Liver (tissue), 7 donors: ENCODE measurements at regions not wholly inside any gene's neighbourhood (a gene's known extent, or its start where the extent isn't known, plus 50 kb on each side); places are given as distances from the start of the nearest gene placed in this dataset.

Experiments
- DNase-seq: peaks from one replicate; pipeline ENCODE4 v3.0.0-alpha.2; 2017; ENCODE audit warnings: low spot score
- H3K27ac ChIP-seq, 2 donors: one replicate each; pipeline ENCODE4 v1.7.0; 2013; ENCODE audit warnings: inconsistent platforms in 2 of 2, low read length in 2 of 2, control low read depth in 1 of 2, low read depth in 1 of 2, mild to moderate bottlenecking in 1 of 2
- H3K27me3 ChIP-seq, 4 donors: one replicate each; pipeline versions ENCODE4 v1.6.1 to v1.7.0; 2013; ENCODE audit warnings: low read length in 3 of 4, inconsistent platforms in 1 of 4, mild to moderate bottlenecking in 1 of 4, moderate library complexity in 1 of 4; ENCODE audit not compliant: control insufficient read depth in 4 of 4, insufficient read depth in 4 of 4
- H3K36me3 ChIP-seq, 4 donors: one replicate each; pipeline versions ENCODE4 v1.6.1 to v1.7.0; 2013; ENCODE audit warnings: low read length in 3 of 4, mild to moderate bottlenecking in 3 of 4, low read depth in 1 of 4, moderate library complexity in 1 of 4; ENCODE audit not compliant: control insufficient read depth in 4 of 4, insufficient read depth in 3 of 4
- H3K4me1 ChIP-seq, 4 donors: one replicate each; pipeline versions ENCODE4 v1.6.1 to v1.7.0; 2013; ENCODE audit warnings: low read length in 3 of 4, mild to moderate bottlenecking in 3 of 4, moderate library complexity in 1 of 4; ENCODE audit not compliant: control insufficient read depth in 4 of 4, insufficient read depth in 4 of 4
- H3K4me3 ChIP-seq, 3 donors: one replicate each; pipeline versions ENCODE4 v1.6.1 to v1.7.0; 2013; ENCODE audit warnings: low read length in 3 of 3, control low read depth in 1 of 3, low read depth in 1 of 3, mild to moderate bottlenecking in 1 of 3
- H3K9ac ChIP-seq, 2 donors: one replicate each; pipeline ENCODE4 v1.7.0; 2013; ENCODE audit warnings: low read length in 2 of 2, mild to moderate bottlenecking in 2 of 2, moderate library complexity in 2 of 2, control low read depth in 1 of 2, low read depth in 1 of 2
- H3K9me3 ChIP-seq, 4 donors: one replicate each; pipeline versions ENCODE4 v1.6.1 to v1.7.0; 2013; ENCODE audit warnings: low read length in 3 of 4; ENCODE audit not compliant: control insufficient read depth in 4 of 4
- FOXA1 ChIP-seq: IDR thresholded peaks from 2 replicates; pipeline ENCODE4 v1.6.1; 2016; ENCODE audit warnings: antibody characterized with exemption
- FOXA2 ChIP-seq: IDR thresholded peaks from 2 replicates; pipeline ENCODE4 v1.6.1; 2016; ENCODE audit warnings: antibody characterized with exemption
- GABPA ChIP-seq, 2 donors: IDR thresholded peaks in 1 of 2; conservative IDR thresholded peaks in 1 of 2; 2 replicates each; pipeline ENCODE4 v1.6.1; 2016; ENCODE audit warnings: antibody characterized with exemption in 2 of 2, mild to moderate bottlenecking in 1 of 2, moderate library complexity in 1 of 2
- HNF4A ChIP-seq, 2 donors: conservative IDR thresholded peaks; 2 replicates each; pipeline ENCODE4 v1.6.1; 2016; ENCODE audit warnings: antibody characterized with exemption in 2 of 2, mild to moderate bottlenecking in 2 of 2
- MAX ChIP-seq: IDR thresholded peaks from 2 replicates; pipeline ENCODE4 v1.6.1; 2016; ENCODE audit warnings: antibody characterized with exemption
- YY1 ChIP-seq: IDR thresholded peaks from 2 replicates; pipeline ENCODE4 v1.6.1; 2016; ENCODE audit warnings: antibody characterized with exemption, mild to moderate bottlenecking
- ZBTB33 ChIP-seq: IDR thresholded peaks from 2 replicates; pipeline ENCODE4 v1.6.1; 2016; ENCODE audit warnings: antibody characterized with exemption
- WGBS: extraction: QIAGEN DNeasy Blood & Tissue Kit; methylation state at CpG from one replicate; pipeline ENCODE4 v1.1.7; 2013; 5-methylcytosine and 5-hydroxymethylcytosine counted together
- TF ChIP-seq, protein P1 (sequence below): IDR thresholded peaks from 2 replicates; pipeline ENCODE4 v1.6.1; 2016; ENCODE audit warnings: antibody characterized with exemption
- donor health status: healthy.
- donor health status: healthy.
- donor health status: healthy.
- donor health status: healthy.

DNA sequence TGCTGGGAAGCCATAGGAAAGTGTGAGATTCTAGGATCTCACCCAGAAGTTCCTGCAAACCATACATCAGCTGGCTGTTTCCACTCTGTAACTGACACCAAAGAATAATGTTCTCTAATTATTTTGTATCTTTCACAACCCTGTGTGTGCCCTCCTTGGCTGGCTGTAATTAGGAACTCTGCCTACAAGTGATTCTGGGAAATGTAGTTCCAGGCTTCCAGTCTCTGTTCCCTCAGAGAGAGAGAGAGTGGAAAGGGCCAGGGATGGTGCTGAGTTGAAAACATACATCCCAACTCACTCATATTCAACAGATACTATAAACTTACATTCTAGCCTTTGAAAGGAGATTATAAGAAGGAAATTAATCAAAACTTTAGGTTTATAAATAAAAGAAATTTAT lies 57.5 kb upstream of the C1QTNF7 start:
- no peaks in the 10 kb centered on the region for H3K9me3 ChIP-seq
- H3K4me3 ChIP-seq: no peak overlapping the region
- no peak for TF ChIP-seq ZBTB33
- TF ChIP-seq HNF4A (conservative IDR thresholded peaks at IDR 0.05): no peak
- TF ChIP-seq MAX: no peak
- no peak overlapping the region for H3K27ac ChIP-seq
- H3K27me3 ChIP-seq: no peaks in the 10 kb centered on the region
- H3K36me3 ChIP-seq: no peaks in the 10 kb centered on the region
- H3K9ac ChIP-seq: no peak overlapping the region
- no peak for DNase-seq
- no peaks in the 10 kb centered on the region for H3K4me1 ChIP-seq

DNA sequence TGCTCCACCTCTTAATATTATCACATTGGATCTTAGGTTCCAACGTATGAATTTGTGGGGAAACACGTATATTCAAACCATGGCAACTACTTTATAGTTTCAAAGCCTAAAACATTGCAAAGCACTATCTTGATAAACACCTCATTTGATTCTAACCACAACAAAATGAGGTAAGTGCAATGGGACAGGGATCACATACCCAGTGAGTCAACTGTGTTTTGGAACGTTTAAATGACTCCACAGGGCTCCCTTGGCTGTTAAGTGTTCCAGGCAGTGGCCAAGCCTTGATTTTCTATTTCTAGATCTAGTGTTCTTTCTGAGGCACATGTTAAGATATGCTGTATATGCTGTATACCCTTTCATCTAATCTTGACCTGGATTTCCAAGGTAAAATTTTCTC lies 54.5 kb upstream of the C1QTNF7 start:
- no peak for DNase-seq
- Histone ChIP-seq H3K4me1 (no peaks in the 10 kb centered on the region), H3K27me3 (no peaks in the 10 kb centered on the region), H3K27ac (no peak overlapping the region), H3K4me3 (no peak overlapping the region), H3K9me3 (no peaks in the 10 kb centered on the region), H3K36me3 (no peaks in the 10 kb centered on the region), H3K9ac (no peak overlapping the region)
- no peak for TF ChIP-seq YY1
- TF ChIP-seq, protein P1, sequence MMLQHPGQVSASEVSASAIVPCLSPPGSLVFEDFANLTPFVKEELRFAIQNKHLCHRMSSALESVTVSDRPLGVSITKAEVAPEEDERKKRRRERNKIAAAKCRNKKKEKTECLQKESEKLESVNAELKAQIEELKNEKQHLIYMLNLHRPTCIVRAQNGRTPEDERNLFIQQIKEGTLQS: no peak
- 78% methylated on average over 3 of the region's 3 CpGs for WGBS

- H3K9ac ChIP-seq: no peak overlapping the region
Measured at GRCh38 chr4:15374656-15375055, 53.2 kb upstream of the C1QTNF7 start.

More at GRCh38 chr4:15374656-15375055, 53.2 kb upstream of the C1QTNF7 start:
- 63% methylated on average over 8 of the region's 8 CpGs for WGBS
- H3K27ac ChIP-seq: no peak overlapping the region
- H3K9me3 ChIP-seq: no peaks in the 10 kb centered on the region
- H3K36me3 ChIP-seq: no peaks in the 10 kb centered on the region
- H3K4me1 ChIP-seq: no peaks in the 10 kb centered on the region
- DNase-seq: no peak
- H3K4me3 ChIP-seq: no peak overlapping the region
- no peaks in the 10 kb centered on the region for H3K27me3 ChIP-seq
- TF ChIP-seq FOXA2: no peak
- no peak for TF ChIP-seq GABPA (IDR thresholded peaks at IDR 0.05 in 1 of 2, conservative IDR thresholded peaks at IDR 0.05 in 1 of 2)
- TF ChIP-seq ZBTB33: no peak
- no peak for TF ChIP-seq MAX
- TF ChIP-seq FOXA1: no peak
